ENCODE measurements at regions not wholly inside any gene's neighbourhood (a gene's known extent, or its start where the extent isn't known, plus 50 kb on each side); places are given as distances from the start of the nearest gene placed in this dataset.

DNA sequence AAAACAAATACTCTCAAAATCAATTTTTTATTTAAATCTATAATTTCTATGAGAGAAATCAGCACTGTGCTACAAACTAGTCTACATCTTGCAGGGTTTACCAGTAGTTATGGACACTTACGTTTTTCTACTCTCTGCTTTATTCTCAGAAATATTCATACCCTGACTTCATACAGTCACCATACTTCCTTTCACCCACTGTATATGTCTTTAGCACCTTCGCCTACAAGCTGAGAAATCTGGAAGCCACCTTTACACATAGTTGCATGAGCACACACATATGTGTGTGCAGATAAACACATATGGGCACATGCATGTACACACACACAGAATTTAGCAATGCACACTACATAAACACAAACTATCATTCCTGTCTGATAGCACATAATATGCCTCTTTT is 177.0 kb downstream of the ST8SIA4 start:
- TF ChIP-seq EZH2 (IDR thresholded peaks at IDR 0.05; ENCODE audit: borderline replicate concordance, insufficient read depth, low read depth, low read length, poor library complexity, severe bottlenecking), result no peak
- TF ChIP-seq, protein P1, sequence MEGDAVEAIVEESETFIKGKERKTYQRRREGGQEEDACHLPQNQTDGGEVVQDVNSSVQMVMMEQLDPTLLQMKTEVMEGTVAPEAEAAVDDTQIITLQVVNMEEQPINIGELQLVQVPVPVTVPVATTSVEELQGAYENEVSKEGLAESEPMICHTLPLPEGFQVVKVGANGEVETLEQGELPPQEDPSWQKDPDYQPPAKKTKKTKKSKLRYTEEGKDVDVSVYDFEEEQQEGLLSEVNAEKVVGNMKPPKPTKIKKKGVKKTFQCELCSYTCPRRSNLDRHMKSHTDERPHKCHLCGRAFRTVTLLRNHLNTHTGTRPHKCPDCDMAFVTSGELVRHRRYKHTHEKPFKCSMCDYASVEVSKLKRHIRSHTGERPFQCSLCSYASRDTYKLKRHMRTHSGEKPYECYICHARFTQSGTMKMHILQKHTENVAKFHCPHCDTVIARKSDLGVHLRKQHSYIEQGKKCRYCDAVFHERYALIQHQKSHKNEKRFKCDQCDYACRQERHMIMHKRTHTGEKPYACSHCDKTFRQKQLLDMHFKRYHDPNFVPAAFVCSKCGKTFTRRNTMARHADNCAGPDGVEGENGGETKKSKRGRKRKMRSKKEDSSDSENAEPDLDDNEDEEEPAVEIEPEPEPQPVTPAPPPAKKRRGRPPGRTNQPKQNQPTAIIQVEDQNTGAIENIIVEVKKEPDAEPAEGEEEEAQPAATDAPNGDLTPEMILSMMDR (IDR thresholded peaks at IDR 0.05), result no peak
- no peak overlapping the region for H3K4me3 Mint-ChIP-seq

GRCh38 chr5:100731768-100732167 is 171.3 kb downstream of the ST8SIA4 start:
- H4K20me1 ChIP-seq (ENCODE audit: control insufficient read depth, insufficient read depth, low read length, poor library complexity, severe bottlenecking), result no peaks in the 10 kb centered on the region
- H2AFZ ChIP-seq (ENCODE audit: insufficient read depth, low read depth, low read length, poor library complexity, severe bottlenecking), result peak overlapping the region; percentile 75
- Mint-ChIP-seq H3K27ac (no peak overlapping the region), H3K27me3 (peaks cover 7% of the 10 kb centered on the region), H3K4me1 (peaks cover 6% of the 10 kb centered on the region), H3K9me3 (ENCODE audit: insufficient read depth) (no peaks in the 10 kb centered on the region), H3K4me3 (peak overlapping the region; percentile 80)
- POLR2A ChIA-PET, result no interaction called here
- ATAC-seq (ENCODE audit: low read depth) (peak; percentile 45), DNase-seq (peak; percentile 29)
- H3K9me3 ChIP-seq (ENCODE audit: control extremely low read depth in 1 of 3, control insufficient read depth in 2 of 3, insufficient read depth in 1 of 3, low read length in 2 of 3), result no peaks in the 10 kb centered on the region
- H3K4me1 ChIP-seq (ENCODE audit: control insufficient read depth in 2 of 2, insufficient read depth in 2 of 2, low read length in 2 of 2), result peaks cover 4 to 6% of the 10 kb centered on the region in 2 donors
- peak overlapping the region; percentile 54 for H3K4me2 ChIP-seq (replicated peaks; ENCODE audit: low read depth, low read length, poor library complexity, severe bottlenecking)
- no peaks in the 10 kb centered on the region for H3K36me3 ChIP-seq (replicated peaks in 1 of 2; ENCODE audit: control extremely low read depth in 1 of 2, control insufficient read depth in 1 of 2, extremely low read depth in 1 of 2, insufficient read depth in 2 of 2, low read length in 1 of 2)
- CTCF ChIA-PET, result no interaction called here
- no CpG with 5 or more reads among the region's 6 CpGs for WGBS (ENCODE audit: insufficient coverage)
- intact Hi-C loops (cut with micrococcal nuclease), result no loop called here
- no peaks in the 10 kb centered on the region for H3K79me2 ChIP-seq (ENCODE audit: control insufficient read depth, insufficient read depth, low read length)
- no peaks in the 10 kb centered on the region for H3K27me3 ChIP-seq (replicated peaks in 1 of 4; ENCODE audit: control extremely low read depth in 1 of 4, control insufficient read depth in 3 of 4, insufficient read depth in 4 of 4, low read length in 3 of 4)
- peak overlapping the region in 3 of 5 experiments; percentile 27 to 36 (median 30) for H3K4me3 ChIP-seq (ENCODE audit: control extremely low read depth in 1 of 5, extremely low read depth in 1 of 5, insufficient read depth in 1 of 5, low read depth in 2 of 5, low read length in 4 of 5)
- TF ChIP-seq EZH2 (IDR thresholded peaks at IDR 0.05; ENCODE audit: borderline replicate concordance, insufficient read depth, low read depth, low read length, poor library complexity, severe bottlenecking), result no peak
- TF ChIP-seq, protein P1 (IDR thresholded peaks at IDR 0.05), result no peak
- peak overlapping the region; percentile 46 for H3K9ac ChIP-seq (ENCODE audit: low read length)
- H3K27ac ChIP-seq (ENCODE audit: low read length in 2 of 2), result peak overlapping the region in 1 of 2 donors; percentile 12

More for the DNA sequence above, 177.0 kb downstream of the ST8SIA4 start:
- WGBS (ENCODE audit: insufficient coverage), result 88% methylated on average over 1 of the region's 2 CpGs
- H3K27me3 ChIP-seq (replicated peaks in 1 of 4; ENCODE audit: control extremely low read depth in 1 of 4, control insufficient read depth in 3 of 4, insufficient read depth in 4 of 4, low read length in 3 of 4), result no peaks in the 10 kb centered on the region
- Mint-ChIP-seq H3K27ac (no peak overlapping the region), H3K27me3 (peaks cover 7% of the 10 kb centered on the region), H3K4me1 (no peaks in the 10 kb centered on the region), H3K9me3 (ENCODE audit: insufficient read depth) (no peaks in the 10 kb centered on the region)
- no peaks in the 10 kb centered on the region for H3K4me1 ChIP-seq (ENCODE audit: control insufficient read depth in 2 of 2, insufficient read depth in 2 of 2, low read length in 2 of 2)
- ATAC-seq (ENCODE audit: low read depth) (no peak), DNase-seq (no peak)
- ChIA-PET POLR2A (no interaction called here), CTCF (no interaction called here)
- H3K4me3 ChIP-seq (ENCODE audit: control extremely low read depth in 1 of 5, extremely low read depth in 1 of 5, insufficient read depth in 1 of 5, low read depth in 2 of 5, low read length in 4 of 5), result no peak overlapping the region
- no peaks in the 10 kb centered on the region for H4K20me1 ChIP-seq (ENCODE audit: control insufficient read depth, insufficient read depth, low read length, poor library complexity, severe bottlenecking)
- no peak overlapping the region for H2AFZ ChIP-seq (ENCODE audit: insufficient read depth, low read depth, low read length, poor library complexity, severe bottlenecking)
- H3K36me3 ChIP-seq (replicated peaks in 1 of 2; ENCODE audit: control extremely low read depth in 1 of 2, control insufficient read depth in 1 of 2, extremely low read depth in 1 of 2, insufficient read depth in 2 of 2, low read length in 1 of 2), result no peaks in the 10 kb centered on the region
- H3K27ac ChIP-seq (ENCODE audit: low read length in 2 of 2), result no peak overlapping the region
- H3K79me2 ChIP-seq (ENCODE audit: control insufficient read depth, insufficient read depth, low read length), result no peaks in the 10 kb centered on the region
- no peaks in the 10 kb centered on the region for H3K9me3 ChIP-seq (ENCODE audit: control extremely low read depth in 1 of 3, control insufficient read depth in 2 of 3, insufficient read depth in 1 of 3, low read length in 2 of 3)
- no peak overlapping the region for H3K4me2 ChIP-seq (replicated peaks; ENCODE audit: low read depth, low read length, poor library complexity, severe bottlenecking)
- no peak overlapping the region for H3K9ac ChIP-seq (ENCODE audit: low read length)
- intact Hi-C loops (cut with micrococcal nuclease), result no loop called here

Measured in B cell (primary cell).